HFFc6 (cell line): ENCODE measurements at regions not wholly inside any gene's neighbourhood (a gene's known extent, or its start where the extent isn't known, plus 50 kb on each side); places are given as distances from the start of the nearest gene placed in this dataset.

Experiments used
- DNase-seq: peaks from one replicate; pipeline ENCODE4 v3.0.0-alpha.2; 2018
- H3K27ac Mint-ChIP-seq: 2 replicates; pipeline ENCODE4 v1.8.0; 2020; ENCODE audit warnings: mild to moderate bottlenecking, mixed read lengths
- H3K27me3 Mint-ChIP-seq: 2 replicates; pipeline ENCODE4 v1.8.0; 2021; ENCODE audit warnings: mild to moderate bottlenecking, moderate library complexity, mixed read lengths; ENCODE audit not compliant: insufficient read depth
- H3K36me3 Mint-ChIP-seq: 2 replicates; pipeline ENCODE4 v1.8.0; 2021; ENCODE audit warnings: low read depth, mixed read lengths
- H3K4me1 Mint-ChIP-seq: 2 replicates; pipeline ENCODE4 v1.8.0; 2020; ENCODE audit warnings: low read depth, mixed read lengths
- H3K4me3 Mint-ChIP-seq: 2 replicates; pipeline ENCODE4 v1.8.0; 2020; ENCODE audit warnings: mild to moderate bottlenecking, moderate library complexity, mixed read lengths
- H3K9me3 Mint-ChIP-seq: 2 replicates; pipeline ENCODE4 v1.8.0; 2020; ENCODE audit warnings: mild to moderate bottlenecking, mixed read lengths
- TF ChIP-seq, protein P1 (sequence below): fragments of 200-600 bp; sonication (generic); IDR thresholded peaks from 2 replicates; pipeline ENCODE4 v1.5.0; 2021; ENCODE audit warnings: antibody characterized with exemption, mild to moderate bottlenecking

DNA sequence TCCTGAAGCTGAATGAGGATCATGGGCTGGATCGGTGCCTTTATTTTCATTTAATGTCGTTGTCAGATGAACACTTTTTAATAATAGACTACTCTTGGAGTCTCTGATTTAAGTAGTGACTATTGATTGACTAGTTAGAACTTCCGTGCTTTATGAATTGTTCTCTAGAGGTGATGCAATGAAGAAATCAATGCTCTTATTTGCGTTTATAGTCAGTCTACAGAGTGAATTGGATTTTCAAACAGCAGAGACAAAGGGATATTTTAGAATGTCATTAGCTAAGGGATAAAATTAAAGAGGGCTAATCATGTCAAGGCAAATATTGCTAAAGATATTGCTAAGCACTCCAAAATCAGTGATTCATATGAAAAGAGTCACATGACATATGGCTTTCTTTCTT is 652.0 kb upstream of the NRP1 start:
- no peak overlapping the region for H3K4me3 Mint-ChIP-seq
- no peaks in the 10 kb centered on the region for H3K4me1 Mint-ChIP-seq
- TF ChIP-seq, protein P1, sequence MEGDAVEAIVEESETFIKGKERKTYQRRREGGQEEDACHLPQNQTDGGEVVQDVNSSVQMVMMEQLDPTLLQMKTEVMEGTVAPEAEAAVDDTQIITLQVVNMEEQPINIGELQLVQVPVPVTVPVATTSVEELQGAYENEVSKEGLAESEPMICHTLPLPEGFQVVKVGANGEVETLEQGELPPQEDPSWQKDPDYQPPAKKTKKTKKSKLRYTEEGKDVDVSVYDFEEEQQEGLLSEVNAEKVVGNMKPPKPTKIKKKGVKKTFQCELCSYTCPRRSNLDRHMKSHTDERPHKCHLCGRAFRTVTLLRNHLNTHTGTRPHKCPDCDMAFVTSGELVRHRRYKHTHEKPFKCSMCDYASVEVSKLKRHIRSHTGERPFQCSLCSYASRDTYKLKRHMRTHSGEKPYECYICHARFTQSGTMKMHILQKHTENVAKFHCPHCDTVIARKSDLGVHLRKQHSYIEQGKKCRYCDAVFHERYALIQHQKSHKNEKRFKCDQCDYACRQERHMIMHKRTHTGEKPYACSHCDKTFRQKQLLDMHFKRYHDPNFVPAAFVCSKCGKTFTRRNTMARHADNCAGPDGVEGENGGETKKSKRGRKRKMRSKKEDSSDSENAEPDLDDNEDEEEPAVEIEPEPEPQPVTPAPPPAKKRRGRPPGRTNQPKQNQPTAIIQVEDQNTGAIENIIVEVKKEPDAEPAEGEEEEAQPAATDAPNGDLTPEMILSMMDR: no peak
- H3K27me3 Mint-ChIP-seq: peaks cover 11% of the 10 kb centered on the region
- no peak for DNase-seq
- H3K36me3 Mint-ChIP-seq: no peaks in the 10 kb centered on the region
- H3K9me3 Mint-ChIP-seq: no peaks in the 10 kb centered on the region
- no peak overlapping the region for H3K27ac Mint-ChIP-seq

DNA sequence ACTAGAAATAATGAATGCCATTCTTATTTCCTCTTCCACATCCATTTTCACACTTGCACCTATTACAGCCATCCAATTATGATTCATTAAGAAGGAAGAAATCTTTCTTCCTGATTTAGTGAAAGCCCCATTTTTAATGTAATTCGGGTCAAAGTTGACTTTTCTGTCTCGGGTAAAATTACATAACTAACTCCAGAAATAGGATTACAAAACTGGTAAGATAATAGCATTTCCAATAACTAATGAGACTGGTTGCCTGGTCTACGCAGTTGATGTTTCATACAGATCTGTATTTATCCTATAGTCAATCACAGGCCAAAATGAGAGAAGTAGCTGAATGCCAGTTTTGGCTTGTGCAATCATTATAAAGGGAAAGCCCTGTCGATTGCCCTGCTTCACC is 651.5 kb upstream of the NRP1 start:
- H3K9me3 Mint-ChIP-seq: no peaks in the 10 kb centered on the region
- H3K36me3 Mint-ChIP-seq: no peaks in the 10 kb centered on the region
- no peak overlapping the region for H3K27ac Mint-ChIP-seq
- DNase-seq: no peak
- TF ChIP-seq, protein P1: no peak
- peaks cover 11% of the 10 kb centered on the region for H3K27me3 Mint-ChIP-seq
- H3K4me3 Mint-ChIP-seq: no peak overlapping the region
- no peaks in the 10 kb centered on the region for H3K4me1 Mint-ChIP-seq

DNA sequence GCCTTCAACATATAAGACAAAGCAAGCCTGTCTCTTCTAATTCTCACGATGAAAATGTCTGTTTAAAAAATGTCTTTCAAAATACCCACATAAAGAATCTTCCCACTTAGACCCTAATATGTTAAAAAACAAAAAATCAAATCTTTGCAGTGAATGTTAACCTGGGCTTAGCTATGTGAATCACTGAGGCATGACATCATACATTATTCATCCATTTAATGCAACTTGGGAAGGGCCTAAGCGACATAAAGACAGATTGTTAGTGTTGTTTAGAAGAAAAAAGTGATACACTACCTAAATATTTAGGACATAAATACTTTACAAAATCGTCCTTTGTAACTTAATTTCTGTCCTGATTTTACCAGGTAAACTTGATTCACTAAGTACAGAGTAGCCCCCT is 648.5 kb upstream of the NRP1 start:
- Mint-ChIP-seq H3K4me1 (no peaks in the 10 kb centered on the region), H3K27ac (no peak overlapping the region), H3K9me3 (no peaks in the 10 kb centered on the region), H3K36me3 (no peaks in the 10 kb centered on the region), H3K4me3 (no peak overlapping the region), H3K27me3 (peaks cover 14% of the 10 kb centered on the region)
- TF ChIP-seq, protein P1: no peak
- no peak for DNase-seq

DNA sequence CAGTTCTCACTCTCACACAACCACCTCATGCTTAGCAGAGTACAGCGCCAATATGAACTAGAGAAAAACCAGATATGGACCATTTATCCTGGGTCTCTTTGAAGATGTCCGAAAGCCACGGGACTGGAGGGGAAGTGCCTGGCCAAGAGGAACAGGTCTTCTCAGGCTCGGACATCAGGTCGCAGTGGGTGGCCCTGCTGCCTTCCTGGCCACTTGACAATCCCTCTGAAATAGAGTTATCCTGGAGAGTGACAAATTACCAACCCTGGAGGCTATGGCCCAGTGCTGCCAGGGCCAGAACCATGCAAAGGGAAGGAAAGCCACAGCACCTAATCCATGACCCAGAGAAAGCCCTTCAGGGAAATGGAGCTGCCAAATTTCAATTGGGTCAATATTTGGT is 646.8 kb upstream of the NRP1 start:
- TF ChIP-seq, protein P1: no peak
- Mint-ChIP-seq H3K27ac (no peak overlapping the region), H3K4me1 (no peaks in the 10 kb centered on the region), H3K27me3 (peaks cover 13% of the 10 kb centered on the region), H3K36me3 (no peaks in the 10 kb centered on the region), H3K4me3 (no peak overlapping the region), H3K9me3 (no peaks in the 10 kb centered on the region)
- no peak for DNase-seq

DNA sequence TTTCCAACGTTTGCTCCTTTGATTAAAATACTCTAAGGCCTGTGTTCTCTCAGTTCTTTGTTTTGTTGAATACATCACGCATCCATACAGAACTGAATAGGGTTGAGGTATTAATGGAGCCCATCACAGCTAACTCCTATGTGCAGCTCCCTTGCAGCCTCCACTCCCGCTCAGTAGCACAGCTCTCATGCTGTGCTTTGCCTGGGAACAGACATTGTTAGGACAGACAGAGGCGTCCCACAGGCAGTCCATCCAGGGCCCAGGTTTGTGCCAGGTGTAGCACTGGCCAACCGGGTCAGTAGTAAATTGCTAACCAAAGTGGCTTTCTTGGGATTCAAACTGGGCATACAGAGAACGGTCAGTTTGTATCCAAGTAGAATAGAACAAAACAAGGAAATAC is 644.7 kb upstream of the NRP1 start:
- Mint-ChIP-seq H3K9me3 (no peaks in the 10 kb centered on the region), H3K4me1 (no peaks in the 10 kb centered on the region), H3K27me3 (peaks cover 17% of the 10 kb centered on the region), H3K36me3 (no peaks in the 10 kb centered on the region), H3K27ac (no peak overlapping the region), H3K4me3 (no peak overlapping the region)
- TF ChIP-seq, protein P1: no peak
- no peak for DNase-seq

DNA sequence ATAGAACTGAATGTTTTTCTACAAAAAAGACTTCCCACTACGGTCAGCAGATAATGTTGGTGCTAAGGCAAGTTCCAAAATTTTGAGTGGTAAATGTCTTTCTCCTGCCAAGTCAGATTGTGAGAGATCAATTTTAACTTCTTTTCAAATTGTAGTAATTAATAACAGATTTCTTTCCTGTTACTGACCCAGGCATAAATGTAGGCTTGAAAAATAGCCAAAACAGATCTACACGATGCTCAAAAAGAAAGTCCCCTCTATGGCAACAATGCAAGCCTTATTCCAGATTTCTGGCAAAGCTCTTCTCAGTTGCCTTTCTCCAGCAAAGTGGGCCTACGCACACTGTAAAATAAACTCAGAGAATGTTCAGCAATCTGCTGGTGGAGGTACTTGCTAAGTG is 641.0 kb upstream of the NRP1 start:
- Mint-ChIP-seq H3K36me3 (no peaks in the 10 kb centered on the region), H3K4me3 (no peak overlapping the region), H3K9me3 (no peaks in the 10 kb centered on the region), H3K4me1 (no peaks in the 10 kb centered on the region), H3K27ac (no peak overlapping the region), H3K27me3 (peaks cover 19% of the 10 kb centered on the region)
- no peak for DNase-seq
- TF ChIP-seq, protein P1: no peak
